NCI-H2107 (cell line): ENCODE measurements at regions not wholly inside any gene's neighbourhood (a gene's known extent, or its start where the extent isn't known, plus 50 kb on each side); places are given as distances from the start of the nearest gene placed in this dataset.

ENCODE experiments used
- DNase-seq: peaks from one replicate; lab custom pipeline; 2025; lab: John Stamatoyannopoulos, UW

- DNase-seq = no peak
These were observed 1029.9 kb downstream of the JRKL start for GRCh38 chr11:97419729-97420128.

GRCh38 chr11:97428247-97428790 lies 1038.5 kb downstream of the JRKL start:
- no peak for DNase-seq

DNA sequence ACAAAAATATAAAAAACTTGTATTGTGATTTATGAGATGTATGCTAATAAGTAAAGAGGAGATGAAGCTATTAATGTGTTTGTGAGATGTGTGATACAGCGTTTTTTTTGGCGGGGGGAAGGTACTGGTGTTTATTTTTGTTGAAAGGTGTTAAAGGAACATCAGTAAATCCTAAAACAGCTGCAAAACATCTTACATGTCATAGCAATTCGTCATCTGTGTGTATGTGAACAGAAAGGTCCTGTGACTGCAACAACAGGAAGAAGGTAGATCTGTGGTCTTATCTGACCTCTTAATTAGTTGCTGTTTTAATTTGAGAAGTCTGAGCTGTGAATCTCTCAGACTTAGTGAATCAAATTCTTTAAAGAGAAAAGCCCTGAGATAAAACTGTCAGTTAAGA lies 1041.1 kb downstream of the JRKL start:
- no peak for DNase-seq

GRCh38 chr11:97432926-97433325 lies 1043.1 kb downstream of the JRKL start:
- no peak for DNase-seq

DNA sequence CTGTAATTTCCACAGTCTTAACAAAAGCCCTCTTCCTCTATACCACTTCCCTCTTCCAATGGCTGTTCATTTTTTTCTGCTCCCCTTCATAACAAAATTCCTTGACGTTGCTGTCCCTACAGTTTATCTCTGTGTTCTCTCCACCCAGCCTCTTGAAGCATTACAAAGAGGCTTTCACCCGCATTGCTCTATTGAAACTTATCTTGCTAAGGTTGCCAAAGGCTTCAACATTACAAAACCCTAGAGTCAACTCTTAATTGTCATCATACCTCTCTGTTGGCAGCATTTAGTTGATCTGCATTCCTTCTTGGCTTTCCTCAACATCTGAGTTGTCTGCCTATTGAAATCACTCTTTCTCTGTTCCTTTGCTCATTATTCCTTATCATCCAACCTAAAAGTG lies 1055.7 kb downstream of the JRKL start:
- DNase-seq = no peak

DNA sequence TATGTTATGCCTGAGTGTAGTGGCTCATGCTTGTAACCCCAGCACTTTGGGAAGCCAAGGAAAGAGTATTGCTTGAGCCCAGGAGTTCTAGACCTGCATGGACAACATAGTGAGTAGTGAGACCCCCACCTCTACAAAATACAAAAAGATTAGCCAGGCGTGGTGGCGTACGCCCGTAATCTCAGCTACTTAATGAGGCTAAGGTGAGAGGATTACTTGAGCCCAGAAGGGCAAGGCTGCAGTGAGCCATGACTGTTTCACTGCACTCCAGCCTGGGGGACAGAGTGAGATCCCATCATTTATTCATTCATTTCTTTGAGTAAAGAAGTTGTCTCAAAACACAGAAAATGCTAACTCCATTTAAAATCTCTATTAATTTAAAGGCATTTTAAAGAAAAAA lies 1061.6 kb downstream of the JRKL start:
- DNase-seq = no peak

GRCh38 chr11:97454988-97455387 lies 1065.2 kb downstream of the JRKL start:
- DNase-seq = no peak

GRCh38 chr11:97460091-97460490 lies 1070.3 kb downstream of the JRKL start:
- no peak for DNase-seq

DNA sequence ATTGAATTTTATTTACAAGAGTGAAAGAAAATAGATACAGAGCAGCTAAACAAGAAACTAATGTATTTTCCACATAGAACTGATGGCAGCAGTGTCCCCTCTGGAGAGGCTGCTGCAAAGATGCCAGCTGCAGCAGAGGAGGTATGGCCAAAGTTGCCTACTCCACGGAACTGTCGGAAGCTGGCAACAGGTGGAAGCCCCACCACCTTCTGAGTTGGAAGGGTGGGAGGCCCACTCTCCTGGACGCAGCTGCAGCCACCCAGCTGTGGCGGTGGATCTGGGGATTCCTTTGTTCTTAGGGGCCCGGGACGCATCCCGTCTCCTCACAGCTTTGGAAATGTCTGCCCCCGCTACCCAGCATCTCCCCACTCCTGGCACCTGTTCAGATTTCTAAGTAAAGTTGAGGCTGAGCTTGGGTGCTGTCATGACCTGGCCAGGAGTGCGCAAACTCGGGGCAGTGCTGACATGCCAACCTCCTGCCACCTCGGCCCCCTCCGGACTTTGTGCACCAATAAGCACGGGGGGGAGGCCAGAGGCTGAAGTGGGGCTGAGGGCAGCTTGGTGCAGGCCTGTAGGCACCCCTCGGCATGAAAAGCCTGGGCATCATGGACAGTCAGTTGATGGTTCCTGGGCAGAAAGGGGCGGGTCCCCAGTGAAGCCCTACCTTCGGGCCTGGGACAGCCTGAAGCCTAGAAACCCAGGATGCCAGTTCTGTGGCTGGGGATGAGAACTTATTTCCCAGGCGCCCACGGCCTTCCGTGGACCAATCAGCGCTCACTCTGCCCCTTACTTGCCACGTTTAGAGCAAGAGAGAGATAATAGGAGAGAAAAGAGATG lies 1071.4 kb downstream of the JRKL start:
- DNase-seq = no peak

GRCh38 chr11:97461934-97462333 lies 1072.1 kb downstream of the JRKL start:
- DNase-seq = no peak

GRCh38 chr11:97463891-97464290 lies 1074.1 kb downstream of the JRKL start:
- DNase-seq = no peak

GRCh38 chr11:97471480-97471879 lies 1081.7 kb downstream of the JRKL start:
- DNase-seq = no peak

- DNase-seq = no peak
These were observed 1097.6 kb downstream of the JRKL start for GRCh38 chr11:97487387-97487786.

- no peak for DNase-seq
These were observed 1109.1 kb downstream of the JRKL start for GRCh38 chr11:97498891-97499290.

GRCh38 chr11:97502201-97502600 lies 1112.4 kb downstream of the JRKL start:
- no peak for DNase-seq

GRCh38 chr11:97506076-97506759 lies 1116.4 kb downstream of the JRKL start:
- no peak for DNase-seq

- no peak for DNase-seq
These were observed 1124.6 kb downstream of the JRKL start for GRCh38 chr11:97514446-97514845.

GRCh38 chr11:97516688-97517087 lies 1126.9 kb downstream of the JRKL start:
- no peak for DNase-seq

GRCh38 chr11:97525273-97525672 lies 1135.5 kb downstream of the JRKL start:
- no peak for DNase-seq

GRCh38 chr11:97537407-97538150 lies 1147.8 kb downstream of the JRKL start:
- no peak for DNase-seq

- no peak for DNase-seq
These were observed 1154.6 kb downstream of the JRKL start for GRCh38 chr11:97544431-97544830.

- no peak for DNase-seq
These were observed 1158.5 kb downstream of the JRKL start for GRCh38 chr11:97548280-97548679.

GRCh38 chr11:97557399-97557798 lies 1167.6 kb downstream of the JRKL start:
- DNase-seq = no peak
